OCI-LY1 (cell line): ENCODE measurements at regions not wholly inside any gene's neighbourhood (a gene's known extent, or its start where the extent isn't known, plus 50 kb on each side); places are given as distances from the start of the nearest gene placed in this dataset.

ENCODE experiments used
- H2AFZ ChIP-seq: fragments of 200-600 bp; sonication (generic), shearing (Covaris generic); 2 replicates; pipeline ENCODE4 v1.6.0; 2014; ENCODE audit warnings: antibody characterized with exemption, mild to moderate bottlenecking, low read length
- H3F3A ChIP-seq: fragments of 200-600 bp; sonication (generic), shearing (Covaris generic); 2 replicates; pipeline ENCODE4 v1.6.0; 2014; ENCODE audit warnings: mild to moderate bottlenecking, antibody characterized with exemption, low read length, moderate library complexity; ENCODE audit not compliant: insufficient read depth
- H3K27ac ChIP-seq: fragments of 200-600 bp; sonication (generic); 2 replicates; pipeline ENCODE4 v1.5.1; 2014; ENCODE audit warnings: low read length, mixed run types, mild to moderate bottlenecking, low read depth; ENCODE audit not compliant: poor library complexity, severe bottlenecking
- H3K27me3 ChIP-seq: fragments of 200-600 bp; sonication (generic); 2 replicates; pipeline ENCODE4 v1.6.0; 2014; ENCODE audit warnings: antibody characterized with exemption, mild to moderate bottlenecking, low read length, moderate library complexity; ENCODE audit not compliant: insufficient read depth
- H3K36me3 ChIP-seq: fragments of 200-600 bp; sonication (generic); 2 replicates; pipeline ENCODE4 v1.6.1; 2014; ENCODE audit warnings: mild to moderate bottlenecking, antibody characterized with exemption, low read length, moderate library complexity, mixed read lengths; ENCODE audit not compliant: insufficient read depth
- H3K4me1 ChIP-seq: fragments of 200-600 bp; sonication (generic); 2 replicates; pipeline ENCODE4 v1.5.1; 2014; ENCODE audit warnings: mild to moderate bottlenecking, low read length, moderate library complexity; ENCODE audit not compliant: insufficient read depth, severe bottlenecking
- H3K4me2 ChIP-seq: fragments of 200-600 bp; sonication (generic), shearing (Covaris generic); 2 replicates; pipeline ENCODE4 v1.6.1; 2014; ENCODE audit warnings: low read length
- H3K4me3 ChIP-seq: fragments of 200-600 bp; sonication (generic); 2 replicates; pipeline ENCODE4 v1.5.1; 2014; ENCODE audit warnings: low read length, low read depth, mild to moderate bottlenecking, mixed read lengths; ENCODE audit not compliant: poor library complexity, severe bottlenecking
- H3K79me2 ChIP-seq: fragments of 200-600 bp; shearing (Covaris generic); 2 replicates; pipeline ENCODE4 v1.6.1; 2016; ENCODE audit warnings: mixed run types, low read length, mixed read lengths; ENCODE audit not compliant: insufficient read depth
- H3K9ac ChIP-seq: fragments of 200-600 bp; sonication (generic), shearing (Covaris generic); 2 replicates; pipeline ENCODE4 v1.6.1; 2014; ENCODE audit warnings: mild to moderate bottlenecking, low read length, mixed read lengths
- H3K9me2 ChIP-seq: fragments of 200-600 bp; sonication (generic), shearing (Covaris generic); 2 replicates; pipeline ENCODE4 v1.6.1; 2014; ENCODE audit warnings: low read depth, mild to moderate bottlenecking, low read length, mixed read lengths
- H3K9me3 ChIP-seq: fragments of 200-600 bp; shearing (Covaris generic); 2 replicates; pipeline ENCODE4 v1.6.1; 2014; ENCODE audit warnings: low read length, mixed read lengths
- H4K20me1 ChIP-seq: fragments of 200-600 bp; sonication (generic), shearing (Covaris generic); 2 replicates; pipeline ENCODE4 v1.6.0; 2016; ENCODE audit warnings: mild to moderate bottlenecking, low read length; ENCODE audit not compliant: insufficient read depth
- EZH2 ChIP-seq: fragments of 200-600 bp; sonication (generic), shearing (Covaris generic); IDR thresholded peaks from 2 replicates; pipeline ENCODE4 v1.8.0; 2017; ENCODE audit warnings: borderline replicate concordance, mixed run types, mild to moderate bottlenecking, antibody characterized with exemption, low read length, moderate library complexity, mixed read lengths
- TF ChIP-seq, protein P1 (sequence below): fragments of 200-600 bp; sonication (generic), shearing (Covaris generic); IDR thresholded peaks from 2 replicates; pipeline ENCODE4 v1.5.1; 2017; ENCODE audit warnings: mild to moderate bottlenecking, antibody characterized with exemption, low read length, moderate library complexity, mixed read lengths

GRCh38 chr4:117324851-117325491, 239.6 kb upstream of the TRAM1L1 start:
- TF ChIP-seq, protein P1, sequence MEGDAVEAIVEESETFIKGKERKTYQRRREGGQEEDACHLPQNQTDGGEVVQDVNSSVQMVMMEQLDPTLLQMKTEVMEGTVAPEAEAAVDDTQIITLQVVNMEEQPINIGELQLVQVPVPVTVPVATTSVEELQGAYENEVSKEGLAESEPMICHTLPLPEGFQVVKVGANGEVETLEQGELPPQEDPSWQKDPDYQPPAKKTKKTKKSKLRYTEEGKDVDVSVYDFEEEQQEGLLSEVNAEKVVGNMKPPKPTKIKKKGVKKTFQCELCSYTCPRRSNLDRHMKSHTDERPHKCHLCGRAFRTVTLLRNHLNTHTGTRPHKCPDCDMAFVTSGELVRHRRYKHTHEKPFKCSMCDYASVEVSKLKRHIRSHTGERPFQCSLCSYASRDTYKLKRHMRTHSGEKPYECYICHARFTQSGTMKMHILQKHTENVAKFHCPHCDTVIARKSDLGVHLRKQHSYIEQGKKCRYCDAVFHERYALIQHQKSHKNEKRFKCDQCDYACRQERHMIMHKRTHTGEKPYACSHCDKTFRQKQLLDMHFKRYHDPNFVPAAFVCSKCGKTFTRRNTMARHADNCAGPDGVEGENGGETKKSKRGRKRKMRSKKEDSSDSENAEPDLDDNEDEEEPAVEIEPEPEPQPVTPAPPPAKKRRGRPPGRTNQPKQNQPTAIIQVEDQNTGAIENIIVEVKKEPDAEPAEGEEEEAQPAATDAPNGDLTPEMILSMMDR = no peak
- TF ChIP-seq EZH2 = no peak
- Histone ChIP-seq H3K4me1 (no peaks in the 10 kb centered on the region), H3K9ac (no peak overlapping the region), H3K27me3 (no peaks in the 10 kb centered on the region), H3K9me2 (no peaks in the 10 kb centered on the region), H3K9me3 (no peaks in the 10 kb centered on the region), H4K20me1 (no peaks in the 10 kb centered on the region), H3F3A (no peaks in the 10 kb centered on the region), H3K79me2 (no peaks in the 10 kb centered on the region), H3K4me2 (no peak overlapping the region), H2AFZ (no peak overlapping the region), H3K4me3 (no peak overlapping the region), H3K36me3 (no peaks in the 10 kb centered on the region), H3K27ac (no peak overlapping the region)

GRCh38 chr4:117326091-117326490, 240.7 kb upstream of the TRAM1L1 start:
- Histone ChIP-seq H3K36me3 (no peaks in the 10 kb centered on the region), H3K9ac (no peak overlapping the region), H3K27me3 (no peaks in the 10 kb centered on the region), H4K20me1 (no peaks in the 10 kb centered on the region), H3K4me1 (no peaks in the 10 kb centered on the region), H2AFZ (no peak overlapping the region), H3K9me3 (no peaks in the 10 kb centered on the region), H3K79me2 (no peaks in the 10 kb centered on the region), H3K4me3 (no peak overlapping the region), H3K27ac (no peak overlapping the region), H3K4me2 (no peak overlapping the region), H3K9me2 (no peaks in the 10 kb centered on the region), H3F3A (no peaks in the 10 kb centered on the region)
- no peak for TF ChIP-seq EZH2
- TF ChIP-seq, protein P1 = no peak

GRCh38 chr4:117327491-117327890, 242.1 kb upstream of the TRAM1L1 start:
- no peaks in the 10 kb centered on the region for H3F3A ChIP-seq
- no peaks in the 10 kb centered on the region for H3K79me2 ChIP-seq
- H2AFZ ChIP-seq = no peak overlapping the region
- H3K9me2 ChIP-seq = no peaks in the 10 kb centered on the region
- TF ChIP-seq, protein P1 = no peak
- no peak for TF ChIP-seq EZH2
- H3K9ac ChIP-seq = no peak overlapping the region
- H3K27me3 ChIP-seq = no peaks in the 10 kb centered on the region
- H3K27ac ChIP-seq = no peak overlapping the region
- H3K4me2 ChIP-seq = no peak overlapping the region
- H3K4me3 ChIP-seq = no peak overlapping the region
- H3K9me3 ChIP-seq = no peaks in the 10 kb centered on the region
- no peaks in the 10 kb centered on the region for H4K20me1 ChIP-seq
- H3K4me1 ChIP-seq = no peaks in the 10 kb centered on the region
- no peaks in the 10 kb centered on the region for H3K36me3 ChIP-seq
